Astrocyte (in vitro differentiated cells and primary cell): ENCODE measurements at regions not wholly inside any gene's neighbourhood (a gene's known extent, or its start where the extent isn't known, plus 50 kb on each side); places are given as distances from the start of the nearest gene placed in this dataset.

ENCODE experiments used
- CTCF ChIP-seq: IDR thresholded peaks from 2 replicates; pipeline ENCODE4 v1.5.1; 2011; ENCODE audit warnings: low read depth, mild to moderate bottlenecking, inconsistent platforms, low read length, moderate library complexity; ENCODE audit not compliant: insufficient read depth
- EZH2 ChIP-seq: IDR thresholded peaks from 2 replicates; pipeline ENCODE4 v1.6.1; 2012; ENCODE audit warnings: mild to moderate bottlenecking, low read length, inconsistent platforms; ENCODE audit not compliant: insufficient read depth

DNA sequence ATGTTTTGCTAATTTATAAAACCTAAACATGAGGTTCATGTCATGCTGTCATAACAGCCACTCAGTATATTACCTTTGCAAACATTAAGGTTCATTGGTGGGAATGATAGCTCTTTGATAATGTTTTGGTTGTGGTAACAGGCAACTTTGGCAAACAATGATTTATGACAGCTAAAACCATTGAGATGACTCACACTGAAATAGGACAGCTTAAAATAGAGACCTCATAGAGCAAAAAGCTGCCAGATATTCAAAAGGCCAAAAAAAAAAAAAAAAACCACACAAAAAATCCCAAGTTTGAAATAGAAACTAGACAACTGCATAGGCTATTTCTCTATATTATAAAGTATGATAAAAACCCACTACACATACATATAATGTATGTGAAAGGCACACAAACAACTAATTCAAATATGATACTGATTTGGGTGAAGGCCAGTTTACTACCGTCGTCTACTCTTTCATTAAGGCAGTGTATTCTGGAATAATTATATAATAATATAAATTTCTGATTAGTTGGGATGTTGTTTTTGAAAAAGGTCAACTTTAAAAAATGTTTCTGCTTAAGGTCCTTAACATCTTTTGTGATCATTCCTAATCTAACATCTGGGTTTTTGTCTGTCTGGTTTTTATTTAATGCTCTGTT is 646.0 kb upstream of the PITX2 start:
- TF ChIP-seq CTCF (no peak), EZH2 (no peak)
